Pancreas (tissue), 10 donors: ENCODE measurements at regions not wholly inside any gene's neighbourhood (a gene's known extent, or its start where the extent isn't known, plus 50 kb on each side); places are given as distances from the start of the nearest gene placed in this dataset.

ENCODE experiments used
- ATAC-seq, 4 donors: fragments of 200-7000 bp; cut with Tn5 transposase; one replicate each; pipeline versions ENCODE4 v1.8.0 to v1.9.1; 2020; ENCODE audit warnings: mild to moderate bottlenecking in 4 of 4, moderate library complexity in 4 of 4
- DNase-seq, 6 donors: peaks; one replicate each; pipeline ENCODE4 v3.0.0-alpha.2; 2020
- FAIRE-seq: peaks from 2 replicates; lab custom pipeline; 2012; peaks lifted over from hg19 to GRCh38; lab: Jason Lieb, UNC
- H3K27ac ChIP-seq, 4 donors: fragments of 200-600 bp; sonication (generic); 1 replicate in 3 of 4; 2 replicates in 1 of 4; pipeline versions ENCODE4 v1.5.0 to v1.8.0; 2020
- H3K27me3 ChIP-seq, 4 donors: fragments of 200-600 bp; one replicate each; pipeline ENCODE4 v1.8.0; 2021
- H3K36me3 ChIP-seq, 3 donors: fragments of 200-600 bp; sonication (generic) in 1 of 3; one replicate each; pipeline versions ENCODE4 v1.5.0 to v1.8.0; 2020 to 2021
- H3K4me1 ChIP-seq, 3 donors: fragments of 200-600 bp; one replicate each; pipeline ENCODE4 v1.8.0; 2021
- H3K4me3 ChIP-seq, 4 donors: fragments of 200-600 bp; sonication (generic) in 2 of 4; one replicate each; pipeline versions ENCODE4 v1.5.0 to v1.8.0; 2020 to 2021
- H3K9me3 ChIP-seq, 4 donors: fragments of 200-600 bp; one replicate each; pipeline ENCODE4 v1.8.0; 2021
- CTCF ChIP-seq, 4 donors: fragments of 200-600 bp; sonication (generic) in 3 of 4; IDR thresholded peaks; one replicate each; pipeline versions ENCODE4 v1.5.0 to v1.8.0; 2021; ENCODE audit warnings: antibody characterized with exemption in 4 of 4
- WGBS, 2 donors: extraction: QIAGEN DNeasy Blood & Tissue Kit; methylation state at CpG; one replicate each; pipeline ENCODE4 v1.1.7; 2013; 5-methylcytosine and 5-hydroxymethylcytosine counted together
- intact Hi-C, 3 donors: fragments of 100-400 bp; cut with DNase I; formaldehyde crosslinking; loops; one replicate each; pipeline versions ENCODE4 v1.11.1 to v1.14.2; 2022
- donor health status: healthy with polysubstance abuse.
- donor health status: DM: no; HTN: no; CAD: no; lungs with moderate emphysema.
- donor health status: DM: no; HTN: no; CAD: no.
- donor health status: control.
- donor health status: control.
- donor health status: Bipolar disorder and iron deficiency.
- donor health status: DM: yes; HTN: yes; CAD: no.
- donor health status: DM: no; HTN: no; CAD: no.
- donor health status: DM: no; HTN: no; CAD: no.
- donor health status: DM: yes; HTN: yes; CAD: no.

GRCh38 chr10:130545697-130546096 is 409.5 kb downstream of the GLRX3 start:
- Histone ChIP-seq H3K4me3 (no peak overlapping the region), H3K36me3 (no peaks in the 10 kb centered on the region), H3K27ac (no peak overlapping the region), H3K9me3 (no peaks in the 10 kb centered on the region), H3K27me3 (peaks cover 0 to 4% (median under 1%) of the 10 kb centered on the region in 4 donors), H3K4me1 (peaks cover 0 to 14% (median 0%) of the 10 kb centered on the region in 3 donors)
- FAIRE-seq (no peak), DNase-seq (no peak), ATAC-seq (no peak)
- intact Hi-C loops, result no loop called here
- 52 to 61% methylated on average over 8 of the region's 8 CpGs for WGBS, 2 donors
- TF ChIP-seq CTCF (IDR thresholded peaks at IDR 0.05), result no peak

- H3K4me3 ChIP-seq, result no peak overlapping the region
- intact Hi-C loops, result no loop called here
- H3K4me1 ChIP-seq, result peaks cover 0 to 7% (median 0%) of the 10 kb centered on the region in 3 donors
- no peaks in the 10 kb centered on the region for H3K9me3 ChIP-seq
- H3K27me3 ChIP-seq, result peaks cover 0 to 4% (median 0%) of the 10 kb centered on the region in 4 donors
- H3K36me3 ChIP-seq, result no peaks in the 10 kb centered on the region
- ATAC-seq (no peak), FAIRE-seq (no peak), DNase-seq (no peak)
- no peak for TF ChIP-seq CTCF (IDR thresholded peaks at IDR 0.05)
- WGBS, 2 donors, result 71 to 76% methylated on average over 7 of the region's 7 CpGs
- H3K27ac ChIP-seq, result no peak overlapping the region
Measured at GRCh38 chr10:130546841-130547240, 410.6 kb downstream of the GLRX3 start.

- Histone ChIP-seq H3K4me1 (peaks cover 0 to 1% (median 0%) of the 10 kb centered on the region in 3 donors), H3K9me3 (no peaks in the 10 kb centered on the region), H3K36me3 (no peaks in the 10 kb centered on the region), H3K27me3 (peaks cover 0 to 4% (median 0%) of the 10 kb centered on the region in 4 donors), H3K4me3 (no peak overlapping the region), H3K27ac (no peak overlapping the region)
- TF ChIP-seq CTCF (IDR thresholded peaks at IDR 0.05), result no peak
- intact Hi-C loops, result no loop called here
- no peak for DNase-seq
- FAIRE-seq, result no peak
- no peak for ATAC-seq
- WGBS, 2 donors, result 27 to 40% methylated on average over 4 of the region's 4 CpGs
Measured at GRCh38 chr10:130547368-130547767, 411.2 kb downstream of the GLRX3 start.

- intact Hi-C loops, result no loop called here
- WGBS, 2 donors, result 70 to 74% methylated on average over 21 of the region's 21 CpGs
- H3K4me3 ChIP-seq, result no peak overlapping the region
- no peak overlapping the region for H3K27ac ChIP-seq
- FAIRE-seq, result no peak
- ATAC-seq, result no peak
- no peaks in the 10 kb centered on the region for H3K9me3 ChIP-seq
- TF ChIP-seq CTCF (IDR thresholded peaks at IDR 0.05), result no peak
- H3K36me3 ChIP-seq, result no peaks in the 10 kb centered on the region
- no peak for DNase-seq
- no peaks in the 10 kb centered on the region for H3K4me1 ChIP-seq
- peaks cover 0 to 4% (median 0%) of the 10 kb centered on the region in 4 donors for H3K27me3 ChIP-seq
Measured at GRCh38 chr10:130550952-130551674, 414.9 kb downstream of the GLRX3 start.

GRCh38 chr10:130551676-130552075 is 415.5 kb downstream of the GLRX3 start:
- intact Hi-C loops, result no loop called here
- ATAC-seq (no peak), FAIRE-seq (no peak), DNase-seq (no peak)
- Histone ChIP-seq H3K27me3 (peaks cover 0 to 4% (median 0%) of the 10 kb centered on the region in 4 donors), H3K27ac (no peak overlapping the region), H3K9me3 (no peaks in the 10 kb centered on the region), H3K4me1 (no peaks in the 10 kb centered on the region), H3K4me3 (no peak overlapping the region), H3K36me3 (no peaks in the 10 kb centered on the region)
- TF ChIP-seq CTCF (IDR thresholded peaks at IDR 0.05), result no peak
- WGBS, 2 donors, result 71 to 79% methylated on average over 7 of the region's 7 CpGs
